ENCODE measurements at regions not wholly inside any gene's neighbourhood (a gene's known extent, or its start where the extent isn't known, plus 50 kb on each side); places are given as distances from the start of the nearest gene placed in this dataset.

DNA sequence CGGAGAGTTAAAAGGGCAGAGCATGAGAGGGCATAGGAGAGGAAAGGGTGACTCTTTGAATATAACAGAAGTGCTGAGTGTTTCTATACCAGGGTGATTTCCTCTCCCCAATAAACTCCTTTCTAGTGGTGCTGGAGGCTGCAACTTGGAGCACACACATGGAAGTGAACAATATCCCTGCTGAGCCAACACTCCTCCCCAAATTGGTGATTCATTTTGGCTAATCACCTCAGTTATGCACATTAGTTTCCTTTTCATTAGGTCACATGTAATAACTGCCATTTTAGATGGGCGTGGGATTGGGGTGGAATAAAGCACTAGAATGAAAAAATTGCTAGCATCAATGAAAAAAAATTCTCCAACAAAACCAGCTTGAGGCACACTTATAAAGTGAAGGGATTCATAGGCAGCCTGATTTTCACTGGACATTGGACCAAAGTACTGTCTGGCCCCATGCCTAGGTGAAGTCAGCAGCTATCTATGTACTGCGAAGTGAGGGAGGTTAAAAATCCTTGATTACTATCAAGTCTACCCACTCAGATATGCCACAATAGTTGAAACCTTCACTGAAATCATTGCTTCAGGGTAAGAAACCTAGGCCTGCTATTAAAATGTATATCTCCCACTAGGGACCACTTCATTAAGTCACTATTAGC is 174.0 kb downstream of the GLUD2 start:
- Histone ChIP-seq H3K9me3 (replicated peaks) (no peaks in the 10 kb centered on the region), H3K4me3 (no peak overlapping the region), H3K4me1 (replicated peaks) (no peaks in the 10 kb centered on the region), H3K36me3 (no peaks in the 10 kb centered on the region), H3K27ac (no peak overlapping the region), H3K27me3 (replicated peaks) (no peaks in the 10 kb centered on the region)
- DNase-seq (ENCODE audit: low read depth in 1 of 2, low spot score in 2 of 2) = no peak

DNA sequence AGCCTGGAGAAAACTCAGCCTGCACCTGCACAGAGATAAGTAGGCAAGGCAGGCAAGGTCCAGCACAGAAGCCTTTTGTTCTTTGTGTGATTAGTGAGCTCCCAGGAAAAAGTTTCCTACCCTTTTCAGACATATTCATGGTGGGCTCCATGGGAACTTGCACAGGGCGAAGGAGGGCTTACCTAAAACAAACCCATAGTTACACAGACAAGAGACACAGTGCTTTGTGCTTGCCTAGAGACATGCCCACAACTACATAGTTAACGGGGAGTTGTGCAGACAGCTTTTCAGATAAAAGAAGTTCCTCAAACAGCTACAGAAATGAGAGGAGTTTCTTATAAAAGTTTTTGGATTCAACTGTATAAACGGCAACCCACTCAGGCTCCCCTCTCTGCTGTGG is 180.5 kb downstream of the GLUD2 start:
- no peak overlapping the region for H3K4me3 ChIP-seq
- no peaks in the 10 kb centered on the region for H3K4me1 ChIP-seq (replicated peaks)
- no peaks in the 10 kb centered on the region for H3K36me3 ChIP-seq
- DNase-seq (ENCODE audit: low read depth in 1 of 2, low spot score in 2 of 2) = no peak
- no peak overlapping the region for H3K27ac ChIP-seq
- H3K9me3 ChIP-seq (replicated peaks) = no peaks in the 10 kb centered on the region
- H3K27me3 ChIP-seq (replicated peaks) = no peaks in the 10 kb centered on the region

DNA sequence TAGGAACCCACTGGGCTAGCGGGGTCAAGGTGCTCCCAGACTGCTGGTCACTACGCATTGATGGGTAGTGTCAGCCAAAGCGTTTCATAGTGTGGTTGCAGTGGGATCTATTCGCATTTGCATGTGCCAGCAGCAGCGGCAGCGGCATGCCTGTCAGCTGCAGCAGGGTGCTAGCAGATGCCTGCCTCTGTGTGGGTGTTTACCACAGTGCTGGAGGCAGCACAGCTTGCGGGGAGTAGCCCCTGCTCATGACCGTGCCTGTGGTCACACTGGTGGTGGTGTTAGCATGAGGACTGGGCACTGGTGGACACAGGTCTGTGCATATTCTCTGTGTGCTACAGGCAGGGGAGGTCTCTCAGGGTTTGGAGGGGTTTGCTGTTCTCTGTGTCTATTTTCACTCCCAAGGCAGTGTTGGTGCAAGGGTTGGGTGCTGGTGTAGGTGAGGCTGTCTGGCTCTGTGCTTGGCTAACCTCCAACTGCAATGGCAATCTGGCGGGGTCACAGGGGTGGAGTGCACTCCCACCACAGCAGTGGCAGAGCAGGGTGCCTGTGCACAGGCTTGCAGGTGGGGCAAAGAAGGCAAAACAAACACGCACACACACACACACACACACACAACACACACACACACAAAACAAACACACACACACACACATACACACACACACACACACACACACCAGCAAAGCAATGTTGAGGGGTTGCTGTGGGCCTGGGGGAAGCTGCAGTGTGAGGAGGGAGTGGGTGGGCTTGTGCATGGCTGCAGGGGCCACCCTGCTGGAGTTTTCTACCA is 184.4 kb downstream of the GLUD2 start:
- no peak overlapping the region for H3K4me3 ChIP-seq
- no peaks in the 10 kb centered on the region for H3K27me3 ChIP-seq (replicated peaks)
- no peak overlapping the region for H3K27ac ChIP-seq
- no peaks in the 10 kb centered on the region for H3K36me3 ChIP-seq
- H3K4me1 ChIP-seq (replicated peaks) = no peaks in the 10 kb centered on the region
- DNase-seq (ENCODE audit: low read depth in 1 of 2, low spot score in 2 of 2) = no peak
- no peaks in the 10 kb centered on the region for H3K9me3 ChIP-seq (replicated peaks)

DNA sequence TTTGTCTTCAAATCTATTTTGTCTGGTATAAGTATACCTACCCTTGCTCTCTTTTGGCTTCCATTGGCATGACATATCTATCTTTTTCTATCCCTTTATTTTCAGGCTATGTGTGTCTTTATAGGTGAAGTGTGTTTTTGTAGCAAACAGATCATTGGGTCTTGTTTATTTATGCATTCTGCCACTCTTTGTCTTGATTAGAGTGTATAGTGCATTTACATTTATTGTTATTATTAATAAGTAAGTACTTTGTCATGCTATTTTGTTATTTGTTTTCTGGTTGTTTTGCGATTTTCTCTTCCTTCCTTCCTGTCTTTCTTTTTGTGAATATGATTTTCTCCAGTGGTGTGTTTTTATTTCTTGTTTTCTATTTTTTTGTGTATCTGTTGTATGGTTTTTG is 188.6 kb downstream of the GLUD2 start:
- Histone ChIP-seq H3K4me3 (no peak overlapping the region), H3K27ac (no peak overlapping the region), H3K36me3 (no peaks in the 10 kb centered on the region), H3K27me3 (replicated peaks) (no peaks in the 10 kb centered on the region), H3K4me1 (replicated peaks) (no peaks in the 10 kb centered on the region), H3K9me3 (replicated peaks) (no peaks in the 10 kb centered on the region)
- no peak for DNase-seq (ENCODE audit: low read depth in 1 of 2, low spot score in 2 of 2)

DNA sequence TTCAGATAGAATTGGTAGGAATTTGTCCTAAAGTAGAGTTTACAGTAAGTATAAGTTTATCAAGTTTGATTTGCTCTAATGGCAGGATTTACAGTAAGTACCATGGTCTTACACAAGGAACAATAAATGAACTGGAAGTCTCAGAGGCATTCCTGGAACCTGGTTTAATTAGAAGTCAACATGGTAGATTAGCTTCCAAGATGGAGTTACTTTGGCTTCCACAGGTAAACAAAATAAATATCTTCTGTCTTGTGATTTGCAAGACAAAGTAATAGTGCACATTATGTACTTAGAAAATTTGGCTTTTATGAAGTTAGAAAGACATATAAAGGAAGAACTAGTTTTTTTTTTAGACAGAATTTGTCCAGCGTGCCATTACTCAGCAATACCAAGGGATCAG is 190.7 kb downstream of the GLUD2 start:
- no peaks in the 10 kb centered on the region for H3K27me3 ChIP-seq (replicated peaks)
- H3K36me3 ChIP-seq = no peaks in the 10 kb centered on the region
- no peaks in the 10 kb centered on the region for H3K4me1 ChIP-seq (replicated peaks)
- H3K9me3 ChIP-seq (replicated peaks) = no peaks in the 10 kb centered on the region
- no peak overlapping the region for H3K27ac ChIP-seq
- no peak overlapping the region for H3K4me3 ChIP-seq
- DNase-seq (ENCODE audit: low read depth in 1 of 2, low spot score in 2 of 2) = no peak

DNA sequence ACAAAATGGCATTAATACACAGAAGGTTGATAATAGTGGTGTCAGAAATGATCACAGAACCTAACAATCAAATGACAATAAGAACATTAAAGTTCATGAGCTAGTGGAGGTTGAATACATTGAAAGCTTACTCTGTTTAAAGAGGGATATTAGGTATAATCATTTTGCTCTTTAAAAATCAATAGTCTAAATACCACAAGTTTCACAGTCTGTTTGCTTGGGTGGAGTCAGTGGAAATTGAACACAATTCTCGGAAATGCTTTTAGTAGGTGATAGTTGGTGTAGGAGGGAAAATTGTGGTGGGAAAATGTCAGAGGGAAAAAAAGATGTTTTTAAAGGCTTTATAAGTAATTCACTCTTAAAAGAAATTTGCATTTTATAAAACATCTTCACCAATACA is 197.1 kb downstream of the GLUD2 start:
- H3K4me3 ChIP-seq = no peak overlapping the region
- no peak for DNase-seq (ENCODE audit: low read depth in 1 of 2, low spot score in 2 of 2)

DNA sequence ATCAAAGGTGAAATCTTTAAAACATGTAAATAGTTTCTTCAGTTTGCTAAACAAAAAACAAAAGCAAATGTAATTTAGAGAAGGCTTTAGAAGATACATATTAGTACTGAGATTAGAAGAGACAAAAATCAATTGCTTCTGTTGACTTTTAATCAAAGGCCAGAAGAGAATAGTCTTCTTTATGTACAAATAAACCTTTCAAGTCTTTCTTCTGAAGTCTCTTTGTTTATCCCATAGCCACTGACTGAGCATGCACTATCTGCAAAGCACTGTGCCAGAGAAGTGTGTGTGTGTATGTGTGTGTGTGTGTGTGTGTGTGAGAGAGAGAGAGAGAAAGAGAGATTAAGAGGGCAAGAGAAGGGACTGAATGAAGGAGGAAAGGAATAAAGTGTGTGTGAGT is 198.4 kb downstream of the GLUD2 start:
- Histone ChIP-seq H3K4me3 (no peak overlapping the region), H3K9me3 (replicated peaks) (no peaks in the 10 kb centered on the region), H3K4me1 (replicated peaks) (no peaks in the 10 kb centered on the region), H3K27ac (no peak overlapping the region), H3K36me3 (no peaks in the 10 kb centered on the region), H3K27me3 (replicated peaks) (no peaks in the 10 kb centered on the region)
- no peak for DNase-seq (ENCODE audit: low read depth in 1 of 2, low spot score in 2 of 2)

More for the DNA sequence above, 197.1 kb downstream of the GLUD2 start:
- Histone ChIP-seq H3K27me3 (replicated peaks) (no peaks in the 10 kb centered on the region), H3K27ac (no peak overlapping the region), H3K9me3 (replicated peaks) (no peaks in the 10 kb centered on the region), H3K36me3 (no peaks in the 10 kb centered on the region), H3K4me1 (replicated peaks) (no peaks in the 10 kb centered on the region)

DNA sequence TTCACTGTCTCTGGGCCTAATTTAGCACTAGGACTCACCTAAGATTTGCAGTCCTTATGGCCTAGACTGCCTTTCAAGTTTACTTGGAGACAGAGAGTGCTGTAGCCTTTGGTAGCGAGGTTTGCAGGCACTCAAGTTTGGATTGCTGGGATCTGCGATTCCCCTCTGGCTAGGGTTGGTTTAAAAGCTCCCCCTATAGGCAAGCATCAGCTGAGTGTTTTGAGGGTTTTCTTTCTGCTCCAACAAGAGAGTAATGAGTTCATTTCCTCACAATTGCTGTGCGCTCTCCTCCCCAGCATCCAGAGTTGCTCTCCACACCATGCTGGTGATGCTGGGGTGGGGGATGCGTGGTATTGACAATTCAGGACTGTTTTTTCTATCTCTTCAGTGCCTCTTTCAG is 206.9 kb downstream of the GLUD2 start:
- no peak for DNase-seq (ENCODE audit: low read depth in 1 of 2, low spot score in 2 of 2)
- Histone ChIP-seq H3K27ac (no peak overlapping the region), H3K27me3 (replicated peaks) (no peaks in the 10 kb centered on the region), H3K36me3 (no peaks in the 10 kb centered on the region), H3K4me1 (replicated peaks) (no peaks in the 10 kb centered on the region), H3K9me3 (replicated peaks) (no peaks in the 10 kb centered on the region), H3K4me3 (no peak overlapping the region)

DNA sequence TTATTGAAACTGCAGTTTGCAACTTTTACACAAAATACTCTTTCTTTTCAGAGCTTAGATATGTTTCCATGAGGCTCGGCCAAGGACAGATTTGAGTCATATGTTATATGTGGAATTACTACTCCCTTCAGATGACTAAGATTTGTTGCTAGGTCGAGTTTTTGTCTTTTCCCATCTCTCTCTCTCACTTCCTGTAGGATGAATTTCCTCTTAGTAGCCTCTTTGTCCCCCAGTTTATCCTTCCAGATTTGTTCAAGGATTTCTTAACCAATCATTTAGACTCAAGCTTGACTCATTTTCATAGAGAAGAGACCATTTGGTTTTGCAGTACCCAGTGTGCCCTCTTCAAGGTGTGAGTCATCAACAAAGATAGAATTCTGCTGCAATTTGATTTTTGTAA is 209.2 kb downstream of the GLUD2 start:
- no peak overlapping the region for H3K4me3 ChIP-seq
- DNase-seq (ENCODE audit: low read depth in 1 of 2, low spot score in 2 of 2) = no peak

DNA sequence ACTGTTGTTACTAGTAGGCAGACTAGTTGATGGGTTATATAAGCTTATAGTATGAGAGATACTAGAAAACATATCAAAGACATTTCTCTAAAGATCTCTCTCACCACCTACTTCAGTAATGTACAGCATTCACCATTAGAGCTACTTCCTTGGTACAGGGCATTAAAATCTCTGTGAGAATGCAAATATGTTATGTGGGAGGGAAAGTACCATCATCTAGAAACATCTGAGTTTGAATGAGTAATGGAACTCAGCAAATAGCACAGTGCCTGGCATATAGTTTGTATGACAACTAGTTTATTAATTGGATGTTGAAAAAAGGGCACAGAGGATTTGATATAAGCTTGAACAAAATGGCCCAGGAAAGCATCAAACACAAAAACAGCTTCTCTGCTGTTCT is 211.1 kb downstream of the GLUD2 start:
- Histone ChIP-seq H3K4me3 (no peak overlapping the region), H3K27me3 (replicated peaks) (no peaks in the 10 kb centered on the region), H3K36me3 (no peaks in the 10 kb centered on the region), H3K4me1 (replicated peaks) (no peaks in the 10 kb centered on the region), H3K27ac (no peak overlapping the region), H3K9me3 (replicated peaks) (no peaks in the 10 kb centered on the region)
- no peak for DNase-seq (ENCODE audit: low read depth in 1 of 2, low spot score in 2 of 2)

More for the DNA sequence above, 209.2 kb downstream of the GLUD2 start:
- no peak overlapping the region for H3K27ac ChIP-seq
- no peaks in the 10 kb centered on the region for H3K4me1 ChIP-seq (replicated peaks)
- no peaks in the 10 kb centered on the region for H3K27me3 ChIP-seq (replicated peaks)
- H3K9me3 ChIP-seq (replicated peaks) = no peaks in the 10 kb centered on the region
- no peaks in the 10 kb centered on the region for H3K36me3 ChIP-seq

DNA sequence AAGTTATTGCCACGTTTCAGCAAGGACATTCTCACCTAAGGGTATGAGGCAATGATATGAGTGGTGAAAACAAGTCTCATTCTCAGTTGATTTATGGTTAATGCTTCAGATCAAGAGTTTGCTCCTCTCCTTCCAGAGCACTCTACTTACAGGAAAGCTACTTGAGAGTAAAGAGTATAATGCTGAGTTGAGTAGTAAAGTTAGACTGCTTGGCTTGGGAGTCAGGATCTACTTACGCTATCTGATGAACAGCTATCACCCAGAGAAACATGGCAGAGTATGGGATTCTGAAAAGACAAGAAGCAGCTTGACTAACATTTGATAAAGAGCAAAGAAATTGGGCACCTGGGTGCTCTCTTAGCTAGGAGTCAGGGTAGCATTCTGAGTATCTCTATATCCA is 211.8 kb downstream of the GLUD2 start:
- no peak for DNase-seq (ENCODE audit: low read depth in 1 of 2, low spot score in 2 of 2)
- no peak overlapping the region for H3K4me3 ChIP-seq
- no peak overlapping the region for H3K27ac ChIP-seq
- no peaks in the 10 kb centered on the region for H3K4me1 ChIP-seq (replicated peaks)
- no peaks in the 10 kb centered on the region for H3K9me3 ChIP-seq (replicated peaks)
- H3K36me3 ChIP-seq = no peaks in the 10 kb centered on the region
- no peaks in the 10 kb centered on the region for H3K27me3 ChIP-seq (replicated peaks)

DNA sequence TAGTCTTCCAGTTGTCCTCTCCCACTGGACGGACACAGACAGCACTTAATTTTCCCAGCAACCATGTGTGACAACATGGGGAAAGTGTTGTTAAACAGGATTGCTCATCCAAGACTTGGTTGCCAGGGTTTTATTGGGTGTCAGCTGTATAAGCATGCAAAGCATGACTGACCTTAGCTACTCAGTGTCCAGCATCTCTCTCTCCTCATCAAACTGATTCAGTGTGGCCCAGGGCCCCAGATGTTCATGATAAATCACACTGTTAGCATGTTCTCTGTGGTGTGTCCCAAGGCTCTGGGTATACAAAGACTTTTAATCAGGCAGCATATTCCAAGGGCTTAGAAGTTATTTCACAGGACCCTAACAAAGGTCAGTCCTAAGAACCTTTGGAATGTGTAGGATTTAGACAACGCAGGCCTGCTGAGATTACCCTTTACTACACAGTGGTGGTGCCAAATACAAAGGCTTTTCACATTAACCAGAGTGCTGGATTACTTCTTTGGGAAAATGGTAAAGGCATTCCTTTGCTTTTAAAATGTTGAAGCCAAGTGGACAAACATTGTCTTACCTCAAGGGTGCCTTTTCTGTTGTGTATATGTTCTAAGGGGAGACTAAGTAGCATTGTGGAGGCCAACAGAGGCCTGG is 213.3 kb downstream of the GLUD2 start:
- no peak overlapping the region for H3K4me3 ChIP-seq
- no peaks in the 10 kb centered on the region for H3K4me1 ChIP-seq (replicated peaks)
- H3K27me3 ChIP-seq (replicated peaks) = no peaks in the 10 kb centered on the region
- no peak for DNase-seq (ENCODE audit: low read depth in 1 of 2, low spot score in 2 of 2)
- no peaks in the 10 kb centered on the region for H3K36me3 ChIP-seq
- H3K9me3 ChIP-seq (replicated peaks) = no peaks in the 10 kb centered on the region
- H3K27ac ChIP-seq = no peak overlapping the region

DNA sequence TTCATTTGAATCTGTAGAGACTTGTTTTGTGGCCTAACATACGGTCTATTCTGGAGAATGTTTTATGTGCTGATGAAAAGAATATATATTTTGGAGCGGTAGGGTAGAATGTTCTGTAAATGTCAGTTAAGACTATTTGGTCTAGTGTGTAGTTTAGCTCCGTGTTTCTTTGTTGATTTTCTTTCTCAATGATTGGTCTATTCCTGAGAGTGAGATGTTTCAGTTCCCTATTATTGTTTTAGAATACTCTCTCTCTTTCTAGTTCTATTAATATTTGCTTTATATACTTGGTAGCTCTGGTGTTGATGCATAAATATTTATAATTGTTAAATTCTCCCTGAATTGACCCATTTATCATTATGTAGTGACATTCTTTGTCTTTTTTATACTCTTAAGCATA is 236.5 kb downstream of the GLUD2 start:
- Histone ChIP-seq H3K9me3 (replicated peaks) (no peaks in the 10 kb centered on the region), H3K4me1 (replicated peaks) (no peaks in the 10 kb centered on the region), H3K27me3 (replicated peaks) (no peaks in the 10 kb centered on the region), H3K36me3 (no peaks in the 10 kb centered on the region), H3K4me3 (no peak overlapping the region), H3K27ac (no peak overlapping the region)
- DNase-seq (ENCODE audit: low read depth in 1 of 2, low spot score in 2 of 2) = no peak

DNA sequence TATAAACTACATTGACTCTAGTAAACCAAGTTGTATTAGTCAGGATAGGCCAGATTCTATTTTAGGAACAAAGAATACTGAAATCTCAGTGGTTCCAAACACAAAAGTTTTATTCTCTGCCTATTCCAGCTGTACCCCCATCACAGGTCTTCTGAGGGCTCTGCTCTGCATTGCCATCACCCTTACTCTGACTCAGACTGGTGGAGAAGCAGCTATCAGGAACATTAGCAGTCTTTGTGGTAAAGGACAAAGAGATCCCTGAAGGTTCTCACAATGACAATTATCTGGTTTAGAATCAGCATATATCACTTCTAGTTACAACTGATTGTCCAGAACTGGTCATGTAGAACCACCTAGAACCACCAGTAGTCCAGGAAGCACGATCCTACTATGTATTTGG is 251.1 kb downstream of the GLUD2 start:
- H3K36me3 ChIP-seq = no peaks in the 10 kb centered on the region
- no peaks in the 10 kb centered on the region for H3K4me1 ChIP-seq (replicated peaks)
- no peaks in the 10 kb centered on the region for H3K27me3 ChIP-seq (replicated peaks)
- H3K27ac ChIP-seq = no peak overlapping the region
- no peaks in the 10 kb centered on the region for H3K9me3 ChIP-seq (replicated peaks)
- H3K4me3 ChIP-seq = no peak overlapping the region
- DNase-seq (ENCODE audit: low read depth in 1 of 2, low spot score in 2 of 2) = no peak
